T-helper 17 cell (primary cell): ENCODE measurements at regions not wholly inside any gene's neighbourhood (a gene's known extent, or its start where the extent isn't known, plus 50 kb on each side); places are given as distances from the start of the nearest gene placed in this dataset.
"Not testable (repeated sequence)": the region's sequence is repeated elsewhere in the genome, so short reads cannot be mapped to it uniquely, and the experiment has no call there.

Experiments used
- ATAC-seq: fragments of 150-1000 bp; cut with Tn5 transposase; 2 replicates; pipeline ENCODE4 v1.10.0; 2021; ENCODE audit warnings: mild to moderate bottlenecking, moderate library complexity
- DNase-seq, 3 donors: peaks; one replicate each; pipeline versions ENCODE4 v3.0.0 to v3.0.0-alpha.2; 2020 to 2021
- H3K9me3 ChIP-seq: one replicate; pipeline ENCODE4 v1.7.0; 2013; ENCODE audit warnings: low read length, mild to moderate bottlenecking; ENCODE audit not compliant: control insufficient read depth, poor library complexity, severe bottlenecking
- H3K27ac Mint-ChIP-seq: one replicate; pipeline ENCODE4 v1.8.0; 2022; ENCODE audit warnings: mild to moderate bottlenecking, moderate library complexity, mixed read lengths
- H3K27me3 Mint-ChIP-seq: one replicate; pipeline ENCODE4 v1.8.0; 2022; ENCODE audit warnings: mixed read lengths
- H3K36me3 Mint-ChIP-seq: one replicate; pipeline ENCODE4 v1.8.0; 2022; ENCODE audit warnings: low read depth, mixed read lengths
- H3K4me1 Mint-ChIP-seq: one replicate; pipeline ENCODE4 v1.8.0; 2022; ENCODE audit warnings: mild to moderate bottlenecking, mixed read lengths
- H3K4me3 Mint-ChIP-seq: one replicate; pipeline ENCODE4 v1.8.0; 2022; ENCODE audit warnings: mild to moderate bottlenecking, moderate library complexity, mixed read lengths

- H3K27me3 Mint-ChIP-seq = no peaks in the 10 kb centered on the region
- H3K9me3 ChIP-seq = no peaks in the 10 kb centered on the region
- H3K36me3 Mint-ChIP-seq = no peaks in the 10 kb centered on the region
- no peak overlapping the region for H3K4me3 Mint-ChIP-seq
- no peak for DNase-seq
- no peaks in the 10 kb centered on the region for H3K4me1 Mint-ChIP-seq
- H3K27ac Mint-ChIP-seq = no peak overlapping the region
- no peak for ATAC-seq
Measured at GRCh38 chr2:41032715-41033114, 580.8 kb upstream of the SLC8A1 start.

GRCh38 chr2:41033127-41033526 lies 581.2 kb upstream of the SLC8A1 start:
- no peak for ATAC-seq
- no peaks in the 10 kb centered on the region for H3K27me3 Mint-ChIP-seq
- no peak overlapping the region for H3K4me3 Mint-ChIP-seq
- H3K36me3 Mint-ChIP-seq = no peaks in the 10 kb centered on the region
- H3K4me1 Mint-ChIP-seq = no peaks in the 10 kb centered on the region
- DNase-seq = no peak
- H3K27ac Mint-ChIP-seq = no peak overlapping the region
- no peaks in the 10 kb centered on the region for H3K9me3 ChIP-seq

GRCh38 chr2:41038408-41038807 lies 586.5 kb upstream of the SLC8A1 start:
- Mint-ChIP-seq H3K27me3 (no peaks in the 10 kb centered on the region), H3K36me3 (no peaks in the 10 kb centered on the region), H3K4me3 (no peak overlapping the region), H3K4me1 (no peaks in the 10 kb centered on the region), H3K27ac (no peak overlapping the region)
- ATAC-seq = no peak
- DNase-seq = no peak
- H3K9me3 ChIP-seq = no peaks in the 10 kb centered on the region

- H3K9me3 ChIP-seq, H3K4me1 Mint-ChIP-seq, H3K27me3 Mint-ChIP-seq, ATAC-seq, DNase-seq, H3K36me3 Mint-ChIP-seq, H3K4me3 Mint-ChIP-seq, H3K27ac Mint-ChIP-seq: not testable (repeated sequence)
Measured at GRCh38 chr2:41039750-41040149, 587.9 kb upstream of the SLC8A1 start.

GRCh38 chr2:41040782-41041520 lies 589.1 kb upstream of the SLC8A1 start:
- Mint-ChIP-seq H3K36me3 (no peaks in the 10 kb centered on the region), H3K27me3 (no peaks in the 10 kb centered on the region), H3K27ac (no peak overlapping the region), H3K4me1 (no peaks in the 10 kb centered on the region), H3K4me3 (no peak overlapping the region)
- DNase-seq (no peak), ATAC-seq (no peak)
- H3K9me3 ChIP-seq = no peaks in the 10 kb centered on the region

- no peaks in the 10 kb centered on the region for H3K36me3 Mint-ChIP-seq
- H3K27ac Mint-ChIP-seq = no peak overlapping the region
- ATAC-seq = no peak
- no peaks in the 10 kb centered on the region for H3K4me1 Mint-ChIP-seq
- H3K4me3 Mint-ChIP-seq = no peak overlapping the region
- no peaks in the 10 kb centered on the region for H3K9me3 ChIP-seq
- DNase-seq = no peak
- H3K27me3 Mint-ChIP-seq = no peaks in the 10 kb centered on the region
Measured at GRCh38 chr2:41042343-41042742, 590.5 kb upstream of the SLC8A1 start.

GRCh38 chr2:41061356-41061755 lies 609.5 kb upstream of the SLC8A1 start:
- no peaks in the 10 kb centered on the region for H3K36me3 Mint-ChIP-seq
- no peaks in the 10 kb centered on the region for H3K4me1 Mint-ChIP-seq
- DNase-seq (no peak), ATAC-seq (no peak)
- H3K9me3 ChIP-seq = no peaks in the 10 kb centered on the region
- no peak overlapping the region for H3K27ac Mint-ChIP-seq
- H3K4me3 Mint-ChIP-seq = no peak overlapping the region
- no peaks in the 10 kb centered on the region for H3K27me3 Mint-ChIP-seq

GRCh38 chr2:41062336-41062735 lies 610.4 kb upstream of the SLC8A1 start:
- ATAC-seq (no peak), DNase-seq (no peak)
- no peaks in the 10 kb centered on the region for H3K9me3 ChIP-seq
- Mint-ChIP-seq H3K27ac (no peak overlapping the region), H3K36me3 (no peaks in the 10 kb centered on the region), H3K4me1 (no peaks in the 10 kb centered on the region), H3K27me3 (no peaks in the 10 kb centered on the region), H3K4me3 (no peak overlapping the region)

- Mint-ChIP-seq H3K27ac (no peak overlapping the region), H3K4me3 (no peak overlapping the region), H3K4me1 (no peaks in the 10 kb centered on the region), H3K27me3 (no peaks in the 10 kb centered on the region), H3K36me3 (no peaks in the 10 kb centered on the region)
- DNase-seq (no peak), ATAC-seq (no peak)
- H3K9me3 ChIP-seq = no peaks in the 10 kb centered on the region
Measured at GRCh38 chr2:41066168-41066567, 614.3 kb upstream of the SLC8A1 start.

GRCh38 chr2:41068740-41069139 lies 616.9 kb upstream of the SLC8A1 start:
- Mint-ChIP-seq H3K4me3 (no peak overlapping the region), H3K27me3 (no peaks in the 10 kb centered on the region), H3K4me1 (no peaks in the 10 kb centered on the region), H3K27ac (no peak overlapping the region), H3K36me3 (no peaks in the 10 kb centered on the region)
- no peak for ATAC-seq
- no peak for DNase-seq
- no peaks in the 10 kb centered on the region for H3K9me3 ChIP-seq

- DNase-seq (no peak), ATAC-seq (no peak)
- no peaks in the 10 kb centered on the region for H3K9me3 ChIP-seq
- Mint-ChIP-seq H3K36me3 (no peaks in the 10 kb centered on the region), H3K27ac (no peak overlapping the region), H3K4me1 (no peaks in the 10 kb centered on the region), H3K27me3 (no peaks in the 10 kb centered on the region), H3K4me3 (no peak overlapping the region)
Measured at GRCh38 chr2:41078341-41078740, 626.5 kb upstream of the SLC8A1 start.

- no peak for ATAC-seq
- Mint-ChIP-seq H3K4me1 (no peaks in the 10 kb centered on the region), H3K27ac (no peak overlapping the region), H3K4me3 (no peak overlapping the region), H3K36me3 (no peaks in the 10 kb centered on the region), H3K27me3 (no peaks in the 10 kb centered on the region)
- H3K9me3 ChIP-seq = no peaks in the 10 kb centered on the region
- DNase-seq = no peak
Measured at GRCh38 chr2:41079011-41079410, 627.1 kb upstream of the SLC8A1 start.

- ATAC-seq (no peak), DNase-seq (no peak)
- no peak overlapping the region for H3K4me3 Mint-ChIP-seq
Measured at GRCh38 chr2:41084321-41084720, 632.4 kb upstream of the SLC8A1 start.

GRCh38 chr2:41087946-41088345 lies 636.1 kb upstream of the SLC8A1 start:
- H3K9me3 ChIP-seq = no peaks in the 10 kb centered on the region
- ATAC-seq (no peak), DNase-seq (no peak)
- H3K27me3 Mint-ChIP-seq = no peaks in the 10 kb centered on the region
- H3K4me3 Mint-ChIP-seq = no peak overlapping the region
- H3K4me1 Mint-ChIP-seq = no peaks in the 10 kb centered on the region
- no peak overlapping the region for H3K27ac Mint-ChIP-seq
- no peaks in the 10 kb centered on the region for H3K36me3 Mint-ChIP-seq

More at GRCh38 chr2:41084321-41084720, 632.4 kb upstream of the SLC8A1 start:
- Mint-ChIP-seq H3K27ac (no peak overlapping the region), H3K27me3 (no peaks in the 10 kb centered on the region), H3K36me3 (no peaks in the 10 kb centered on the region), H3K4me1 (no peaks in the 10 kb centered on the region)
- no peaks in the 10 kb centered on the region for H3K9me3 ChIP-seq
